GM18511 (cell line): ENCODE measurements at regions not wholly inside any gene's neighbourhood (a gene's known extent, or its start where the extent isn't known, plus 50 kb on each side); places are given as distances from the start of the nearest gene placed in this dataset.

Experiments
- ATAC-seq: cut with Tn5 transposase; IDR thresholded peaks from one replicate; pipeline ENCODE4 v1.9.1; 2021; ENCODE audit warnings: mild to moderate bottlenecking, moderate library complexity; ENCODE audit not compliant: unreplicated experiment

DNA sequence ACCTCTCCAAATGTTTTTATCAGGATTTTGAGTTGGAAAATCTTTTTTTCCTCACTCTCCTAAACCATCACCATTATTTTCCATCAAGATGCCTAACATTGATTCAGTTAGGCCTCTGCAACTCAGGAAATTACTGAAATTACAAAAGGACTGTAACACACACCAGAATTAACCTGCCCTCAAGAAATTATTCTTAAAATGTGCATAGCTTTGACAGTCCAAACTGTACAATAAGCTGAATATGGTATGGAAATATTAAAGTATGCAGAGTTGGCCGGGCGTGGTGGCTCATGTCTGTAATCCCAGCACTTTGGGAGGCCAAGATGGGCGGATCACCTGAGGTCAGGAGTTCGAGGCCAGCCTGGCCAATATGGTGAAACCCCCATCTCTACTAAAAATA lies 50.2 kb upstream of the PHLPP1 start:
- ATAC-seq, result no peak
